GM12874 (cell line): ENCODE measurements at regions not wholly inside any gene's neighbourhood (a gene's known extent, or its start where the extent isn't known, plus 50 kb on each side); places are given as distances from the start of the nearest gene placed in this dataset.

Experiments used
- CTCF ChIP-seq: IDR thresholded peaks from 2 replicates; pipeline ENCODE4 v1.5.1; 2011; ENCODE audit warnings: low read depth, mild to moderate bottlenecking, control low read depth, low read length, moderate library complexity; ENCODE audit not compliant: insufficient read depth

- no peak for TF ChIP-seq CTCF
Observed at GRCh38 chr15:69597061-69597592, 144.5 kb downstream of the RPLP1 start.

GRCh38 chr15:69599271-69599670 lies 146.7 kb downstream of the RPLP1 start:
- no peak for TF ChIP-seq CTCF

- TF ChIP-seq CTCF, result no peak
Observed at GRCh38 chr15:69600556-69601085, 148.0 kb downstream of the RPLP1 start.

GRCh38 chr15:69601711-69602504 lies 149.3 kb downstream of the RPLP1 start:
- TF ChIP-seq CTCF, result no peak

GRCh38 chr15:69602921-69603320 lies 150.3 kb downstream of the RPLP1 start:
- no peak for TF ChIP-seq CTCF

- TF ChIP-seq CTCF, result no peak
Observed at GRCh38 chr15:69603369-69604071, 150.9 kb downstream of the RPLP1 start.

GRCh38 chr15:69604072-69604411 lies 151.4 kb downstream of the RPLP1 start:
- TF ChIP-seq CTCF, result no peak
